Nucleus accumbens (tissue), 56 donors: ENCODE measurements at regions not wholly inside any gene's neighbourhood (a gene's known extent, or its start where the extent isn't known, plus 50 kb on each side); places are given as distances from the start of the nearest gene placed in this dataset.
A peak's percentile ranks its signal among the peaks of the same experiment; 100 is the strongest.

Experiments
- DNase-seq, 56 donors: peaks; one replicate each; lab custom pipeline; 2025; lab: John Stamatoyannopoulos, UW

DNA sequence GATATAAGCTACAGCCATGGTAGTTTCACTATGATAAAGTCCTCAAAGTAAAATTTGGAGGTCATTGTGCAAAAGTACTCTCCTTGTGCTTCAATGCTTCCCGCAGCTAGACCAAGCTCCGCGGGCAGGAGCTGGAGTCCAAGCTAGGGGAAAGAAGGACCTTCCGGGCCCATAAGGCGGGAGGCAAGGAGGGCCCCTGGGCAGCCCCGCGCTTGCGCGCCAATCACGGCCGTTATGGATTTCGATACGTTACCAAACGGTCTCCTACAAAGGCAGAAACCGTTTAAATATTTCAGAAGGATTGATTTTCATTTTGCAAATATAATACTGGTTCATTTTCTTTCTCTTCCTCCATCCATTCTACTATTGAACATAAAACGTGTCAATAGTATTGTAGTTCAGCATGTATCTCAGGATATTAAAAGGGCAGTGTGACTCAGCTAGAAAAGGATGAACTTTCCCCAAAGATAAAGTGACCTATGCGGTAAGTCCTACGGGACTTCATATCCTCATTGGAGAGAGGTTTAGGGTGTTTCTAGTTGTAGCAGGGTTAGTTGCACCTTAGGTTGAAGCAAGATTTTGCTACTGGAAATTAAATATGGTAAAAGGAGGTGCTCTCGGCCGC, 128.0 kb downstream of the KIF20B start:
- no peak for DNase-seq

DNA sequence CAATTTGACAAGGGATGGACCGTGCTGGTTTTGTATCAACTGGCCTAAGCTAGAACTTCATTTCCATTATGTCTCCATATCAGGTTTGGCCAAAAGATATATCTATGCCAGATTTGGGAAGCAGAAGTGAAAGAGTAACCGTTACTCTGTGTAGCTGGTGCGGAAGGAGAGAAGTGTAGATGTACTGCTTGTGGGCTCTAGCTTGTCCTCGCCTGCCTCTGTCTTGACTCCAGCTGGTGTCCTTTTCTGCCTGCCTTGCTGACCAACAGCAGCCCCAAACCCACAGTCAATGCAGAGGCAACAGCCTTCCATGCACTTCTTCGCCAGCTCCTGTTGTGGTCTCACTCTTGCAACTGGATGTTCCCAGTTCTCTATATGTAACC, 128.5 kb downstream of the KIF20B start:
- DNase-seq = peak in 1 of 56 donors; percentile 2

DNA sequence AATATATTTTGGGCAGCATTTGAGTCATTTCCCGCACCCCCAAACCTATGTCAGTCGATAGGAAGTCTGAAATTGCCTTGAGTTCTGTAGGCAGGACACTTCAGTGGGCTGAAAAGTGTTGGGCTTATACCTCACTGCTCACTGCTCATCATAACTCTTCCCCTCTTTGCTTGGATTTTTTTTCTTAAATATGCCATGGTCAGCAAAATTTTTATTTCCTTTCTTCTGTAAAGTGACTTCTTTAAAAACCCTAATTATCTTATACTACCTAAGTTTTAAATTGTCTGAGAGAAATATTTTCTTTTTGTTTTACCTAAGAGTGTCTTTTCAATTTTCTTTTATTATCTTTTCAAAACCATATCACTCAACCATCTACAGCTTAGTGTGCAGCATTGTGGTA, 129.2 kb downstream of the KIF20B start:
- no peak for DNase-seq

DNA sequence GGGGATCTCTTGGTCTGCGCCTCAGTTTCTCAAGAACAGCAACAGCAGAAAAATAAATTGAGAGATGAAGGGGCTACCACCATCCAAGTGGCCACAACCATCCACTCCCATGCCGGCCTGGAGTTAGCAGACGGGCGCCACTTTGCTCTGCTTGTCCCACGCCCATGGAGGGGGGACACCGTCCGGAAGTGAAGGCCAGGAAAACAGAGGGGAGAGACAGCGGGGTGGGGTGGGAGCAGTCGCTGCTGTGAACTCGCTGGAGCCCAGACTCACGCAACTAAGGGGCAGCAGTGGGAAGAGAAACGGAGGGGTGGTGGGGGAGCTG, 135.4 kb downstream of the KIF20B start:
- peak in 1 of 56 donors; percentile 1 for DNase-seq

DNA sequence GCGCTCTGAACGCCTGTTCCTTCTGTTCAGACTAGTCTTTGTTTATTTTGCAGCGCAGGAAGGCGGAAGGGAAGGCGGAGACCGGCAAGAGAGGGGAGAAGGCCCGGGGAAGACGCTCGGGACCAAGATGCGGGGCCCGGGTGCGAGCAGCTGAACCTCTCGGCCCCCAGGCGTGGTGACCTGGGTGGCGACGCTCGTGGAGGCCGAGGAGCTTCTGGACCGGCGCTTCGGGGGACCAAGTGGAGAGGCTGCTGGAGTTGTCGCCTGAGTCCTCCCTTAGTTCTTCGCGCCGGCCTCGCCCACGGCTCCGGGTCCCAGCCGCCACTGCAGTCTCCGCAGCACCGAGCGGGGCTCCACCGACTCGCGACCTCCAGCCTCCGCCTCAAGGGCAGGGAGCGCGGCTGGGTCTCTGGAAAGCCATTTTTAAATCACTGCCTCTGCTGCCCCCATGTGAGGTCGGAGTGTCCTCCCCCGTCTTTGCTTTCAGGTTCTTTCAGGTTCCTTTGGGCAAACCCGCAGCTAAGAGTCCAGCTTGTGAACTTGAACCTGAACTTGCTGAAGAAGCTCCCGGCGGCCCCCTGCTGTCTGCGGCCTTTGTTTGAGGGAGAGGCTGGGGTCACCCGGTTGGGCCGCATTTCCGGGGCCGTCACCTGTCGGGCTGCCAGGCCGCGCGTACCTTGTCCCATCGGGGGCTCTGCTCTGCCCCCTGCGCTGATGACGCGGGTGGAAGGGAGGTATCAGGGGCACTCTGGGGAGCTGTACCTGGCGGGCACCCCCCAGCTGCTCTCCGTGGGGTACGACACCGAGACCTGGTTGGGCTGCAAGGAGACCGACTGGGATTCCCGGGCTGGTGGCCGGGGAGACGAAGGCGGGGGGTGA, 136.0 kb downstream of the KIF20B start:
- peak in 19 of 56 donors; percentile 4 to 47 (median 16) for DNase-seq

DNA sequence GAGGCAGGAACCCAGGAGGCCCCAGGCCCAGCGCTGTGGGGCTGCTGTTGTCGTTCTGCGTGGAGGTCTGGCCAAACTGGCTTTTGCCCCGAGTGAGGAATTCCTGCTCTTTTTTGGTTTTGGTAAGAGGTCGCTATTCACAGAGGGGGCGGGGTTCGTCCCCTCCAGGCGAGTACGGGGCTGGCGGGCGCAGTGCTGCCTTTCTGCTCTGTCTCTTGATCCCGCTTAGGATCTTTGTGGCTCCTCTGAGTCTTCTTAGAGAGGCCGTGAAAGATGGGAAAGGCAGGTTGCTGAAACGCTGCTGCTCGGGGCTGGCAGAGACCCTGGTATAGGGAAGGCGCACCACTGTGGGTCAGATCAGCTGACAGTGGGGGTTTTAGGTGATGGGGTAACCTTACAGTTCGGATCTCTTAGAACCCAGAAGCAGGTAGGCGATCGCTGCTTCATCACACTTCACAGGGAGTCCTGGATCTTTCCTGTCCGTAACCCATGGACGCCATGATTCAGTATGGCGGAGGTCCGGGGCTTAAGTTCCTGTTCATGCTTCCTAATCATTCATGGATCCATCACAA, 136.7 kb downstream of the KIF20B start:
- peak in 4 of 56 donors; percentile 18 to 47 (median 22) for DNase-seq

DNA sequence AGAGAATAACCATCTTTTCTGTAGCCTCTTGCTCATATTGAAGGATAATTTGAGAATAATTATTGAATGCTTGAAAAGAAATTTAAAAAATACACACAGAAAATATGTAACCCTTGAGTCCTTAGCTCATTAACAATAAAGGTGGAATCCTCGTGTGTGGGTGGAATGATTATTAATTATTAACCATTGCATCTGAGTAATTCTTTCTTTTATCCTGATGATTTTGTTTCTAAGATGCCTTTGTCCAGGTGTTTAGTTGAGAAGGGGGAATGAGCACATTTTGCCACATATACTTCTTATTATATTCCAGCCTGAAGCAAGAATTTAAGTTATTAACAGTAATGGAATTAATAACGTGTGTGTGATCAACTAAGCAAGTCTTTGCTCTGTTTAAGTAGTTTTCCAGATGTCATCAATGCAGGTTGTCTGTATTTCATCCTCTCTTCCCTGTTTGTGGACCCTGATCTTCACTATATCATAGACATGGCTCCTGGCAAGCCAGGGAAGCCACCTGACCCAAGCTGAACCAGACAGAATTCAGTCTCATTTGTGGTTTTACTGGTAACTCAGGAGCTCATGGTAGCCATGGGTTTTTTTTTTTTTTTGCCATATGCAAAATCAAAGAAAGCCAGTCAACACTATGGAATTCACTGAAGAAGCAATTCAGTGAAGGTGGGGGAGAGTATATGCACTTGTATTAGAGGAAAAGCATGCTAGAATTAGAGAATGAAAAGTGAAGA, 144.3 kb downstream of the KIF20B start:
- DNase-seq = no peak

- DNase-seq = no peak
Observed at GRCh38 chr10:89846281-89846630, 144.9 kb downstream of the KIF20B start.

GRCh38 chr10:89846786-89847185, 145.4 kb downstream of the KIF20B start:
- DNase-seq = no peak

GRCh38 chr10:89852872-89853271, 151.5 kb downstream of the KIF20B start:
- no peak for DNase-seq

DNA sequence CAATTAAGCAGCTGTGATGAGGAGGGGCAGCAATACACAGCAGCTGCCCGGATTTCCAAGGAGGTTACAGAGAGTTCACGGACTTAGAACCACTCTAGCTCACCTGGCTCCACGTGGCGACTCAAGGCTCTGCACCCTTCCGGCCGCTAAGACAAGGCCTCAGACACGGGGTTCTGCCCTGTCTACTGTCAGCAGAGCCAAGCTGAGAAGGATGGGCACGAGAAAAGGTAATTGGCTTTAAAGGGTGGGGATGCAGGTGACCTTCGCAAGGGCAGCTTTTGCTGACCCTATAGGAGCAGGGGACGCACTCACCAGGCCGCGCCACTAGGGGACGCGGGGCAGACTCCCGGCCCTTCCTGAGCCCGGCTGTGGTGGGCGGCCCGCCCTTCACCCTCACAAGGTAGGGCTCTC, 152.4 kb downstream of the KIF20B start:
- no peak for DNase-seq

DNA sequence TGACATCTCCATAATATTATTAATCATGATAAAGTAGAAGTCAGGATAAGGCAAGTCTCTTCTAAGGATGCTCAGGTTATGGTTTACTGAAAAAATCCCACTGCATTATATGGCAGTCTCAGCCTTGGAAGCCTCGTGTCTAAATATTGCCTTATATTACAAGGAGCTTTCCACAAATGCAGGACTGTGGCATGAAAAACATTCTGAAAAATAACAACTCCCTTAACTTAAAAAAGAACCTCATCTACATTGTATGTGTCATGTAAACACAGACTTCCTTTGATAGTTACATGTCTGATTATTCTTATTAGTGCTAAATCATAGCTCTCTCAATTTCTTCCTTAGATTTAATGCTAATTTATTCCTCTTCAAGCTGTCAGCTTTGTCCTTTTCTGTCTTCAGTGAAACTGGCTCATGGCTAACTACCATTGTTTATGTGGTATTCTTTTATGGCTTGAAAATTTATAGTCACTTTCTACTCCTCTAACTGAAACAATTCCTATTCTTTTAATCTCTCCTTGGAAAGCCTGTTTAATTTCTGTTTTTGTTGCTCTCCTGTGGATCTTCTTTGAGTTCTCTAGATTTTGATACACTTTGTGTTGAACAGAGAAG, 156.1 kb downstream of the KIF20B start:
- DNase-seq = no peak

DNA sequence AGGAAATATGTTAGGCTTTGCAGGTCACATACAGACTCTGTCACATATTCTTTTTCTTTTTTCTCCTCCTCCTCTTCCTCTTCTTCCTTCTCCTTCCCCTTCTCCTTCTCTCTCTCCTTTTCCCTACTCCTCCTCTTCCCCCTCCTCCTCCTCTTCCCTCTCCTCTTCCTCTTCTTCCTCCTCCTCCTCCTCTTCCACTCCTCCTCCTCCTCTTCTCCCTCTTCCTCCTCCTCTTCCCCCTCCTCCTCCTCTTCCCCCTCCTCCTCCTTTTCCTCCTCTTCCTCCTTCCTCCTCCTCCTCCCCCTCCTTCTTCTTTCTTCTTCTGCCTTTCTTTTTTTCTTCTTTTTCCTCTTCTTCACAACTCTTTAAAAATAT, 159.8 kb downstream of the KIF20B start:
- no peak for DNase-seq

DNA sequence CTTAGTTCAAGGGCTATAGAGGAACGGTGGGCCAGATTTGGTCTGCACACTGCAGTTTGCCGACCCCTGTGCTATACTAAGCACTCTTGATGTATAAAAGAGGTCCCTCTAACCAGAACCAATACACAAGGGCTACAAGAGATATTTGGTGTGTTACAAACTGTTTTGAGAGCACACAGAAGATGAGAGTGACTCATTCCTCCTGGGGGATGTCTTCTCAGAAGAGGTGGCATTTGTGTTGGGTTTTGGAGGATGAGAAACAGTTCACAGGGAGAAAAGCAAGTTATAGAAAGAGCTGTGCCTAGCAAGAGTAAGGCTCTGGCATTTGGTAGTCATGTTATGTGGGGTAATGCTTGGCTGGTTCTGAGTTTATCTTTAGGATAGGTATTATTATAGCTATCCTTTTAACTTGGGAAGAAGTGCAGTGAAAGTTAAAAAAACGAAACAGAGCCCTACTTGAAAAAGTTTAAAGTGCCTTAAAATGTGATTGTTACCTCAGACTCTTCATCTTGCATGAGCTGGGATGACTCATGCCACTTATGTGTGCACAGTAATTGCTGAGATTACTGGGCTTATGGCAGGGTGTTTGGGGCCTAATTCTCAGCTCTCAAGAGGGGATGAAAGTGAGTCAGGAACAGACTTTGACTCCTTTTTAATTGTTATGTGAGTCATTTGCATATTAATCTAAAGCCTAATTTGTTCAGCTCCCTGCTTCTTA, 160.4 kb downstream of the KIF20B start:
- peak in 2 of 56 donors; percentile 9 to 17 for DNase-seq

DNA sequence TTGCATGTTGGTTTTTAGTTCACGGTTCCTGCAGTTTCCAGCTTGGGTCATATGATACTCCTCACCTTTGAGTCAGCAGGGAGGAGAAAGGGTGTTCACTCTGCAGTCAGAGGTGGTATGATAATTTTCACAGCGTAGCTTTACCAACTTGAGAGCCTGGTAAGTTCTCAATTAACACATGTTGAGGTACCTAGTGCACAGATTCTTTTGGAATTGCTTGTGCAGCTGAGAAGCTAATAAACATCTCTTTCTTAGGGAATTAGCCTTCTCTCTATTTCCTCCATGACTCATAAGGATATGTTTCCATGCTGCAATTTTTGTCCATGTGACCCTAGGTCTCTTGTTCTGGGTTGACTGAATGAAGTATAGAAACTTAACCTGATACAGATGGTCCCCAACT, 166.6 kb downstream of the KIF20B start:
- DNase-seq = no peak

- DNase-seq = no peak
Observed at GRCh38 chr10:89869180-89869579, 167.8 kb downstream of the KIF20B start.

GRCh38 chr10:89869592-89870156, 168.3 kb downstream of the KIF20B start:
- DNase-seq = no peak

DNA sequence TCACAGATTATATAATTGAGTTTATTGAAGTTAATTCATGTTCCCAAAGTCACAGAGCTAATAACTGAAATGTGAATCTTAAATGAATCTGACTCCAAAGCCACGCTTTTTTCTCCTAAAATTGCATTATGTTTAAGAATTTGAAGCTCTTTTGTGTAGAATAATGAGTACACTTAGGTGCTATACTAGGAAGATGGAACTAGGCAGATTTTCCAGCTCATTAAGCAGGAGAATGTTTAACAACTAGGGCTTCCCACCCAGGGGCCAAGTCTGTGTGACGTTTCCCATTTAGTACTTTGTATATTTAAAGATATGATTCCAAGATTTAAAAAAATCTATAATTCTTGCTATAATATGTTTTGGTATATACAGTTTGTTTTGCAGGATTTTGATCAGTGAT, 169.5 kb downstream of the KIF20B start:
- no peak for DNase-seq

DNA sequence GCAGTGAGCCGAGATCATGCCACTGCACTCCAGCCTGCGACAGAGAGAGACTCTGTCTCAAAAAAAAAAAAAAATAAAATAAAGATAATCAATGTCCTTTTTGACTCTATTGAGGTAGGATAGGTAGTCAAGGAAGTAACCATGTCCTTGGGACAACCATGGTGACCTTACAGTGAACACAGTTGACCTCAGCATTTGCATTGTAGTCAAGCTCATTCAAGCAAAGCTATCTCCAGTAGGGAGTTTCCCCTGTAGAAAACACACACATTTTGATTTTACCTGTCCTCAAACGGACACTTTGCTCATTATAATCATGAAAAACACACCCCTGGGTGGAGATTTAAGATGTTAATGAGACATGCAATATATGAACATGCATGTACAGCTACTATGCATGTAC, 171.7 kb downstream of the KIF20B start:
- no peak for DNase-seq

DNA sequence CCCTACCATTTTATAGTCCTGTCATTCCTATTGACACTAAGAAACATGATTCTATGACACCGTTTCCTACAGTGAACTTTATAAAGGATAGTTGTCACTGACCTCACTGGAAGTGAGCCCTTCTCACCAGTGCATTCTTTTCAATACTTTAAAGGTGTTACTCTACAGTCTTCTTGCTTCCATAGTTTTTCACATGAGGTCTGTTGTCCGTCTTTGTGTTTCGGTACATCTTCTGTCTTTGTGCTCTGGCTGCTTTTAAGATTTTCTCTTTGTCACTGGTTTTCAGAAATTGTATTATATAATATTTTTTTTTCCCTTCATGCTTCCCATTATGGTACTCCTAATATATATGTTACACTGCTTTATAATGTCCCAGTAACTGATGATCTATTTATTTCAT, 174.2 kb downstream of the KIF20B start:
- no peak for DNase-seq
